Stimulated activated CD4-positive, alpha-beta T cell treated with anti-CD3 and anti-CD28 coated beads, Interleukin-1b, Interleukin-23, amount 100 ng/mL, for 48 hours (primary cell): ENCODE measurements at regions not wholly inside any gene's neighbourhood (a gene's known extent, or its start where the extent isn't known, plus 50 kb on each side); places are given as distances from the start of the nearest gene placed in this dataset.

Experiments used
- DNase-seq: peaks from one replicate; pipeline ENCODE4 v3.0.0-alpha.2; 2020

DNA sequence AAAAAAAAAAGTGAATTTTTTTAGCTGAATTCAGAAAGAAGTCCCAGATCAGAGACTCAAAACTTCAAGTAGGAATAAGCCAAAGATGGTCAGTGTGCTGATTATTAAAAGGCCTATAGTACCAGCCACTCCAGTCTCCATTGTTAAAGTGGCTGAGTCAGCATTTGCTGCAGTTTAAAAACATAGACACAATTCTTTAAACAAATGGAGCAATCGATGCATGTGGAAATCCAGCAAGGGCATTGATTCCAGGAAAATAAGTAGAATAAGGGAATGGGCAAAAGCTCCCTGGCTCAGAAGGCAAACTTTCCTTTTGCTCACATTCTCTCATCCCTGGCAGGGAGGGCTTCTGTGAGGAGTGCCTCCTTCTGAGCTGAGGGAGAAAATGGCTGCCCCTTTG lies 317.6 kb downstream of the LRIG3 start:
- no peak for DNase-seq

DNA sequence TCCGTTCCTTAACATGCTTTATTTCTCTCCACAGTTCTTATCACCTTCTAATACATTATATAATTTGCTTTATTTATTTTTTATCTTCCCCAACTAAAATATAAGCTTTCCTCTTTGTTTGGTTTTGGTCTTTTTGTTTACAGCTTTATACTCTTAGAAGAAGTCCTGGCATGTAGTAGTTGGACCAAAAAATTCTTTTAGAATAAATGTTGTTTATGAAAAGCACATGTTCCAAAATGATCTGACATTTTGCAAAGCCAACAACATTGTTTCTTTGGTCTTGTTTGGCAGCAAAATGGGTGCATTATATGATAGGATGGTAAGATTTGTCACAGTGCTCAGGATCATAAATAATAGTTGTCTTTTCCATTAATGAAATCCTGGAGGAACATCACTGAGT lies 312.5 kb downstream of the LRIG3 start:
- DNase-seq: no peak

DNA sequence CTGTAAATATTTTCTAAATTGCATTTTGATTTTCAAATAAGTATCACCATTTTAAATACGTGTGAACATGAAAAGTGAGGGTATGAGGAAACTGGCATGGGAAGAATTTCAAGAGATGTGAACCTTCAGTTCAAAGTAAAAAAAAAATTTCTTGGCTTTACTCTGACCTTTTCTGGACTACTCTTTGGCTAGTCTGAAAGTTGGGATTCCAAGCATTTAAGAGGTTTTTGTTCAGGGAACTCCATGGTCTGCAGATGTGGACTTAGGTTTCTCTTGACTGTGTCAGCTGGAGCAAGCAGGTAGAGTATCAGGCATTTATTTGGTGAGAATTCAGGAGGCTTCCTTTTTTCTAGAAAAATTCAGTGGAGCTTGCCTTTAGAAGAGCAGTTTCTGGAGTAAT lies 311.6 kb downstream of the LRIG3 start:
- DNase-seq: no peak

DNA sequence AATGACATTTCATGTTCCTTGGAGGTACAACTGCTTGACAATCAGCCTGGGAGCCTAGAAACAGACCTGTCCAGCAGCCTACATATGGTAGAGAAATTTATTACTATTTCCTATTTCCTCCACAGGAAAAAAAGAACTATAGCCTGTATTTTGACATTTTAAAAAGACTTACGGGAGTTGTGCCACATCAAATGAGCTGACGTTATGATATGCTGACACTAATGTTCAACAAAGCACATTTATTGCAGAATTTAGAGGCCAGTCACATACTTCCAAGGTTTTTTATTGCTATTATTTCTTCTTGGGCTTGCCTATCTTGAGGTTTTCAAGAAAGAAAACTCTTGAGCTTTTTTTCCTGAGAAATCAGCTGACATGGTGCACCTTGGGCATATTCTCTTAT lies 305.3 kb downstream of the LRIG3 start:
- no peak for DNase-seq

DNA sequence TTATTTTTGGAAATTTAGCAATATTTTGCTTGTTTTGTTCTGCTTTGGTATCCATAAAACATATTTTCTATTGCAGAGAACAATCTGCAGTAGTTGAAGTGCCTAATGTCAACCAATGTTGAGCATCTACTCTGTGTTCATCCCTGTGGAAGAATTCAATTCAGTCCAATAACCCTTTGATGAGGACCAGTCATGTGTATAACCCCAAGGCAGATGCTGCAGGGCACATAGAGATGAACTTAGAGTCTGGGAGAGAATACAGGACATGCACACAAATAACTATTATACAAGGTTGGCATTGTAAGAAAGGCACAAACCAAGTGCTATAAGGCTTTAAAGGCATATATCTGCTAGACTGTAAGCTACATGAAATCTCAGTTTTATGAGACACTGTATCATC lies 304.7 kb downstream of the LRIG3 start:
- no peak for DNase-seq

GRCh38 chr12:58616618-58617017 lies 303.7 kb downstream of the LRIG3 start:
- no peak for DNase-seq

- DNase-seq: no peak
These were observed 299.2 kb downstream of the LRIG3 start for GRCh38 chr12:58621126-58621525.

- no peak for DNase-seq
These were observed 290.9 kb downstream of the LRIG3 start for GRCh38 chr12:58629376-58629775.

GRCh38 chr12:58633479-58633878 lies 286.8 kb downstream of the LRIG3 start:
- no peak for DNase-seq

GRCh38 chr12:58639318-58639934 lies 280.9 kb downstream of the LRIG3 start:
- DNase-seq: no peak

DNA sequence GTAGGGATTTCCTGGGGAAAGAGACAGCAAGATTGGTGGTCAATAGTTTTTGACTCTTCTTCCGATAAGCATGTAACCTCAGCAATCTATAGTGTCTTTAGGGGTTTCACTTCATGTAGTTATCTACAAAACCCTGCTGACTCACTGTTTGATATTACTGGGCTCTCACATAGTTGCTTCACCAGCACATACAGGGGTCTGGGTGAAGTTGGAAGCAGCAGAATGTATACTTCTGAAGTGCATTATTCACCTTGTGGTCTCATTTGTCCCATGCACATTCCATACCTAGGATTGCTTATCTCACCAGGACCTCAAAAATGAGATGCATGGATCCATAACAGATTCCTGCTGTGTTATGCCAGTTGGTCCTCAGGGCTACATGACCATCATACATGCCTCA lies 280.0 kb downstream of the LRIG3 start:
- DNase-seq: no peak

DNA sequence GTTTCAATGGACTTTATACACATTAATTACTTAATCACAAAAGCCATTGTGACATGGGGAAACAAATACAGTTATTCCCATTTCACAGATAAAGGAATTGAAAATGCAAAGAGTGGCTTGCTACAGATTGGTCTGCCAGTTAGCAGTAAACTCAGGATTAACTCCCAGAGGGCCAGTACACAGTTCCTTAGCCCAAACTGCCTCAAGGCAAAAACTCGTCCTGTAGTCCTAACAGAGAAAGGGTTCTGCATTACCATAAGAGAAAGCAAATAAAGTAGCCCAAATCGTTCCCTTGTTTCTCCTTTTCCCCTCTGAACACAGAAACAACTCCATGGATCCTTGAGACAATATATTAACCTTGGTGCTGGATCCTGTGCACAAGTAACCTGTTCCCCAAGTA lies 274.4 kb downstream of the LRIG3 start:
- no peak for DNase-seq

DNA sequence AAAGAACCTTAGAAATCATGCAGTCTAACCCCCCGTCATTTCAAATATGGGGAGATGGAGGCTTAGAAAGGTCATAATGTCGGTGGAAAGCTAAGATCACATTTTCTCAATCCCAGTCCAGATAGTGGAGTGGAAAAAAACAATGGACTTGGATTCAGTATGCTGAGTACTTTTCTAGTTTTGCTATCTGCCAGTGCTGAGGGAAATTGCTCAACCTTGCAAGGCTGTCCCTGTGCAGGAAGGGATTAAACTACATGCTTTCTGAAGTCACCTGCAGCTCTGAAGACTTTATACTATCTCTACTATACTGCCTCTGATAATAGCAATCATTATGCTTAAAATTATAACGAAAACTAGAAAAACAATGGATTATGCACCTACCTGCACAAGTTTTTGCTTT lies 272.8 kb downstream of the LRIG3 start:
- no peak for DNase-seq

DNA sequence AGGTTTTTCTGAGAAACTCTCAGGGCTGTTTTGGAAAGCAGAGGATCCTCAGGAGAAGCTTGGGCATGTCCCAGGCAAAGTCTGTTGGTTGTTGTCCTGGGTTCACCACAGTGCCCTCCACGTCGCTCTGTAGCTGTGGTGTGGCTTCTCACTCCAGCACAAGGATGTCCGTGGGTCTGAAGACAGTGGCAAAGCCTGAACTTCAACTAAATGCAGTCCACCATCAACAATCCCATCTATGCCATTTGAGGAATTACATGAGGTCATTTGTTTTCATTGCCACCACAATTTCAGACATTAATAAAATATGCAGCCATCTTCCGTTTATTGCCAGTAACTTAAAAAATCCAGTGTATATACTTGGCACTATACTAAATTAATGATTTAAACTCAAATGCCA lies 272.1 kb downstream of the LRIG3 start:
- DNase-seq: no peak

GRCh38 chr12:58651850-58652249 lies 268.5 kb downstream of the LRIG3 start:
- no peak for DNase-seq

GRCh38 chr12:58654021-58654420 lies 266.3 kb downstream of the LRIG3 start:
- no peak for DNase-seq

GRCh38 chr12:58655375-58655774 lies 264.9 kb downstream of the LRIG3 start:
- DNase-seq: no peak

GRCh38 chr12:58656254-58657009 lies 263.9 kb downstream of the LRIG3 start:
- DNase-seq: no peak

DNA sequence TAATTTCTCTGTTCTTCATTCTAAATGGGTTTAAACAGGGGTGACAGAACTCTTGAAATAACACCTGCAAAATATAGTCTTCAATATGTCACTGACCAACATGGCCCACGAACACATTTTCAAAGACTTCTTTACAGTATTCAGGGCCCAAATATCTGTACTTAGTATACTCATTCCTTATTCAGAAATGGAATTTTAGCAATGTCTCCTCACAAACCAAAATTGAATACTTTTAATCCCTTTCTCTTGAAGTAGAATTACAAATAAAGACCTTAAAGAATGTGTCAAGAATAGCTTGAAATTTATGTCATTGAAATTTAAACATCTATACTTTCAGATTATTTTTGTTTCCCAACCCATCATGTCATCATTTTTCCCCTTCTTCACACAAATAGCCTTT lies 263.1 kb downstream of the LRIG3 start:
- no peak for DNase-seq

DNA sequence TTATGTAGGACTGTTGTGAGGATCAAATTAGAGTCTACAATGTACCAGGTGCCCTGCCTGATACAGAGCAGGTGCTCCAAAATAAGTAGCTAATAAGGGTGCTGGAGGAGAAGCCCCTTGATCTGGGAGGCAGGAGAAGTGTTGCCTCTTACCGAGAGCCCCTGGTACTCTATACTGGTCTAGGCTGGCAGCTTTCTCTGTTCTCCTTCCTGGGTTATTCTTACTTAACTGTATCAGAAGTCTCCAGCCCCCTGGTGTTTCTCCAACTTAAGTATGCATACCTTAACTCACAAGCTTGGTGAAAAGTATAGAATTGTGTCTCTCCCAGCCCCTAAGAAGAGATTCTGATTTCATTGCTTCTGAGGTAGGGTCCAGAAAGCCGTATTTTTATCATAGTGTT lies 254.9 kb downstream of the LRIG3 start:
- no peak for DNase-seq

- DNase-seq: no peak
These were observed 252.1 kb downstream of the LRIG3 start for GRCh38 chr12:58668233-58668632.

- DNase-seq: no peak
These were observed 251.4 kb downstream of the LRIG3 start for GRCh38 chr12:58668871-58669270.

DNA sequence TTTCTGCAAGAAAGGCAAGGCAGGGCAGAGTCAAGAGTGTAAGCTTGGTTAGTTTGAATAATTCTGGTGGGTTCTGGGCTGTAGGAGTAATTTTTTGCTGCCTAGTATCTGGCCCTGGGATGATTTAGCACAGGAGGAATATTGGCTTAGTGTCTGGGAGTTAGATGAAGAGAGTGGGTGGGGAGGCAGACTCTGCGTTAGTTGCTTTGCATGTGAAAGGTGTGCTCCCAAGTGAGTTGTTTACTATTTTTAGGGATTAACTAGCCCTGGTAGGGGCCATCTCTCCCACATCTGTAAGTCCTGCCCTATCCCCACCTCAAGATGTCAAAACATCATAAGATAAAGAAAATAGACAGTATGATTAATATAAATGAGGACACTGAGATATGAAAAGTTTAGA lies 249.7 kb downstream of the LRIG3 start:
- DNase-seq: no peak

DNA sequence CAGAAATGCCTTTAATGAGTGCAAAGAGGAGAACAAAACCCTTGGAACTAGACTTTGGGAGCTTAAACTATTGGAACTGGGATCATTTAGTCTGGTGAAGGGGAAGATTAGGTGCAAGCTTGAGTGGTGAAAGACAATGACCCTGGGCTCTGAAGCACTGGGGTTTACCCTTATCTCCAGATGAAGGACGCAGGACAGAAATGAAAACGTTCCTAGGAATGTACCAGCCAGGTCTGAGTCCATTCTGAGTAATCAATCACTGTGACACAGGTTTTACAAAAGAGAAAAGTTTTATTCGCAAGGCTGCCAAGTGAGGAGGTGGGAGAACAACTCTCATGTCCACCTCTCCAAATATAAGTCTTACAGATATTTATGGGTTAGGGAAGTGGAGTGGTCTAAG lies 249.1 kb downstream of the LRIG3 start:
- no peak for DNase-seq

DNA sequence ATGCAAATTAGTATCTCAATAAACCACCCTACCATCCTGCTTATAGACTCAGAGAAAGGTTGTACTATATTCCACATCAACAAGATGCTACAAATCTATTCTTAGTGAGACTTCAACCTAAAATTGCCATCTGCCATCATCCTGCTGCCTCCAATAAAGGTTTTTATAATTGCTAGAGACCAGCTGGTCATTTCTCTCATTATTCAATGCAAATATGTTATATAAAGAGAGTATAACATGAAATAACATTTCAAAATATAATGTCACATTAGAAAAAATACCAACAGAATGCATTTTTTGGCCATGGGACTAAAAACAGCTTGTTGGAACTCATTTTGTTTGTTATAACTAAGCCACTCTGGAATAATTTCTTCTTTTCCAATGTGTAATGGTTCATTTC lies 247.3 kb downstream of the LRIG3 start:
- DNase-seq: no peak
